K562 (cell line): ENCODE measurements at regions not wholly inside any gene's neighbourhood (a gene's known extent, or its start where the extent isn't known, plus 50 kb on each side); places are given as distances from the start of the nearest gene placed in this dataset.

Experiments
- ATAC-seq: fragments of 200-7000 bp; cut with Tn5 transposase; 3 replicates; pipeline ENCODE4 v1.9.1; 2020; ENCODE audit warnings: moderate library complexity
- BruUV-seq: library from RNA; stranded (reverse); fragments of 400-500 nt; replicated peaks from 2 replicates; lab custom pipeline; 2021; lab: Mats Ljungman, UMichigan
- CTCF ChIA-PET: fragments of 300-600 bp; formaldehyde crosslinking; extraction: SDS; loops from one replicate; lab custom pipeline; 2021; ENCODE audit warnings: low intra/inter-chr PET ratio; lab: Yijun Ruan, JAX
- POLR2A ChIA-PET: fragments of 300-600, 350-650 bp; sonication (Branson Sonifier 250); formaldehyde crosslinking; extraction: SDS; loops from one replicate; lab custom pipeline; 2021; ENCODE audit warnings: antibody characterized with exemption, inconsistent platforms; lab: Yijun Ruan, JAX
- DNase-seq, 4 experiments: peaks; one replicate each; pipeline versions ENCODE4 v3.0.0 to v3.0.0-alpha.2; 2011 to 2018; ENCODE audit warnings: low spot score in 3 of 4, mixed read lengths in 3 of 4; ENCODE audit errors: extremely low read depth in 1 of 4
- FAIRE-seq: peaks from 2 replicates; lab custom pipeline; 2011; peaks lifted over from hg19 to GRCh38; lab: Jason Lieb, UNC
- H2AFZ ChIP-seq: 2 replicates; pipeline ENCODE4 v1.6.0; 2011; ENCODE audit warnings: low read depth, low read length, control low read depth, inconsistent platforms
- H3K27ac ChIP-seq: fragments of 200-600 bp; 3 replicates; pipeline ENCODE4 v1.8.0; 2011; ENCODE audit warnings: low read depth, mild to moderate bottlenecking, control low read depth, inconsistent platforms, low read length, moderate library complexity, mixed read lengths; ENCODE audit errors: extremely low read depth
- H3K27me3 ChIP-seq, 2 experiments: fragments of 300-600 bp in 1 of 2; 2 replicates in 1 of 2; 3 replicates in 1 of 2; pipeline versions ENCODE4 v1.6.0 to v1.8.0; 2011; ENCODE audit warnings: inconsistent platforms in 2 of 2, low read length in 2 of 2, mild to moderate bottlenecking in 1 of 2, mixed read lengths in 1 of 2, moderate library complexity in 1 of 2; ENCODE audit not compliant: control insufficient read depth in 2 of 2, insufficient read depth in 2 of 2
- H3K36me3 ChIP-seq: fragments of 300-600 bp; 3 replicates; pipeline ENCODE4 v1.8.0; 2011; ENCODE audit warnings: mild to moderate bottlenecking, low read length, inconsistent platforms; ENCODE audit not compliant: control insufficient read depth, insufficient read depth
- H3K4me1 ChIP-seq, 2 experiments: fragments of 200-600 bp in 1 of 2; replicated peaks in 1 of 2; 2 replicates in 1 of 2; 3 replicates in 1 of 2; pipeline versions ENCODE4 v1.5.1 to v1.8.0; 2011; ENCODE audit warnings: inconsistent platforms in 2 of 2, low read length in 2 of 2, mild to moderate bottlenecking in 1 of 2, mixed read lengths in 1 of 2, moderate library complexity in 1 of 2; ENCODE audit not compliant: control insufficient read depth in 2 of 2, insufficient read depth in 2 of 2
- H3K4me2 ChIP-seq: 2 replicates; pipeline ENCODE4 v1.6.1; 2011; ENCODE audit warnings: low read length, control low read depth, inconsistent platforms, mixed read lengths; ENCODE audit not compliant: insufficient read depth
- H3K4me3 ChIP-seq: fragments of 200-600 bp; sonication (generic), shearing (Covaris generic); 2 replicates; pipeline ENCODE4 v1.5.1; 2016; ENCODE audit warnings: control low read depth, inconsistent platforms
- H3K79me2 ChIP-seq: fragments of 200-600 bp; 3 replicates; pipeline ENCODE4 v1.8.0; 2011; ENCODE audit warnings: low read length, inconsistent platforms; ENCODE audit not compliant: control insufficient read depth, insufficient read depth
- H3K9ac ChIP-seq, 2 experiments: 2 replicates each; pipeline versions ENCODE4 v1.6.0 to v1.6.1; 2011; ENCODE audit warnings: low read depth in 2 of 2, low read length in 2 of 2, control low read depth in 1 of 2, inconsistent platforms in 1 of 2, mild to moderate bottlenecking in 1 of 2, mixed read lengths in 1 of 2; ENCODE audit not compliant: insufficient read depth in 1 of 2
- H3K9me1 ChIP-seq: one replicate; pipeline ENCODE4 v1.6.0; 2011; ENCODE audit warnings: inconsistent platforms, mild to moderate bottlenecking, low read length, moderate library complexity; ENCODE audit not compliant: control insufficient read depth, insufficient read depth
- H3K9me3 ChIP-seq: replicated peaks from 2 replicates; pipeline ENCODE4 v1.5.1; 2011; ENCODE audit warnings: low read depth, low read length, inconsistent platforms; ENCODE audit not compliant: control insufficient read depth, insufficient read depth
- H4K20me1 ChIP-seq: replicated peaks from 2 replicates; pipeline ENCODE4 v1.6.1; 2011; ENCODE audit warnings: low read length, inconsistent platforms, mixed read lengths; ENCODE audit not compliant: control insufficient read depth, insufficient read depth
- LCOR ChIP-seq: sonication (generic); formaldehyde crosslinking; IDR thresholded peaks from 2 replicates; pipeline ENCODE4 v1.8.0; 2022; ENCODE audit warnings: mild to moderate bottlenecking, missing genetic modification reagents
- MEIS2 ChIP-seq: fragments of 450-650 bp; IDR thresholded peaks from 2 replicates; pipeline ENCODE4 v1.6.1; 2014; ENCODE audit warnings: mild to moderate bottlenecking; ENCODE audit not compliant: partially characterized antibody
- RFX5 ChIP-seq: IDR thresholded peaks from 2 replicates; pipeline ENCODE4 v1.6.1; 2011; ENCODE audit warnings: low read depth, mild to moderate bottlenecking, improper control_type of control experiment, low read length
- SMAD3 ChIP-seq: fragments of 450-650 bp; formaldehyde crosslinking; conservative IDR thresholded peaks from 2 replicates; pipeline ENCODE4 v1.4.0; 2020; ENCODE audit warnings: mild to moderate bottlenecking
- ZNF232 ChIP-seq: sonication (generic); formaldehyde crosslinking; IDR thresholded peaks from 2 replicates; pipeline ENCODE4 v1.8.0; 2022; ENCODE audit warnings: mild to moderate bottlenecking, missing genetic modification reagents
- WGBS: fragments of 100-300 bp; shearing (Covaris generic); methylation state at CpG from one replicate; pipeline ENCODE4 v1.1.6; 2016; ENCODE audit warnings: low coverage, mixed read lengths; ENCODE audit not compliant: insufficient coverage; ENCODE audit errors: missing lambda C conversion rate; 5-methylcytosine and 5-hydroxymethylcytosine counted together
- in situ Hi-C: fragments of 300-500 bp; cut with MboI; formaldehyde crosslinking; loops from 4 replicates; pipeline ENCODE4 v1.15.0; 2018; ENCODE audit warnings: inconsistent platforms, mixed read lengths
- intact Hi-C: fragments of 100-400 bp; cut with micrococcal nuclease; formaldehyde crosslinking; loops from 2 replicates; pipeline ENCODE4 v1.14.2; 2022
- TF ChIP-seq, protein P1 (sequence below): fragments of 150-350 bp; conservative IDR thresholded peaks from 2 replicates; pipeline ENCODE4 v1.6.1; 2014; ENCODE audit warnings: low read length

DNA sequence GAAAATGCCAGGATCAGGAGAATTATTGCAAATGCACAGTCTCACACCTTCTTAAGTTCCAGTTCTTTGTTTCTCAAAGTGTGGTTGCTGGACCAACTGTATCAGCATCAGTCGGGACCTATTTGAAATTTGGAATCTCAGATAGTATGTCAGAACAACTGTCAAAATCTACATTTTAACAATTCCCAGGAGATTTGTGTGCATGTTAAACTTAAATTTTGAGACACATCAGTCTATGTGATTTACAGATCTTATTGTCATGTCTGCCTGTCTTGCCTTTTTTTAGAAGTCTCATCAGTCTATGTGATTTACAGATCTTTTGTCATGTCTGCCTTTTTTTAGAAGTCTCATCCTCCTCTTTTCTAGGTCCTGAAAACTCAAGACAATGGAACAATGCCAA is 243.6 kb upstream of the MEIS1 start:
- Histone ChIP-seq H2AFZ (no peak overlapping the region), H3K36me3 (no peaks in the 10 kb centered on the region), H3K79me2 (no peaks in the 10 kb centered on the region), H3K9me3 (no peaks in the 10 kb centered on the region), H3K9me1 (no peaks in the 10 kb centered on the region), H3K9ac (no peak overlapping the region), H3K4me2 (no peak overlapping the region), H4K20me1 (no peaks in the 10 kb centered on the region), H3K4me3 (no peak overlapping the region), H3K27me3 (no peaks in the 10 kb centered on the region), H3K4me1 (no peaks in the 10 kb centered on the region), H3K27ac (no peak overlapping the region)
- BruUV-seq: no TSS peak
- in situ Hi-C loops: no loop called here
- intact Hi-C loops: no loop called here
- ATAC-seq (no peak), FAIRE-seq (no peak), DNase-seq (no peak)
- TF ChIP-seq SMAD3 (CRISPR knock-in tag): no peak
- TF ChIP-seq RFX5: no peak
- TF ChIP-seq, protein P1, sequence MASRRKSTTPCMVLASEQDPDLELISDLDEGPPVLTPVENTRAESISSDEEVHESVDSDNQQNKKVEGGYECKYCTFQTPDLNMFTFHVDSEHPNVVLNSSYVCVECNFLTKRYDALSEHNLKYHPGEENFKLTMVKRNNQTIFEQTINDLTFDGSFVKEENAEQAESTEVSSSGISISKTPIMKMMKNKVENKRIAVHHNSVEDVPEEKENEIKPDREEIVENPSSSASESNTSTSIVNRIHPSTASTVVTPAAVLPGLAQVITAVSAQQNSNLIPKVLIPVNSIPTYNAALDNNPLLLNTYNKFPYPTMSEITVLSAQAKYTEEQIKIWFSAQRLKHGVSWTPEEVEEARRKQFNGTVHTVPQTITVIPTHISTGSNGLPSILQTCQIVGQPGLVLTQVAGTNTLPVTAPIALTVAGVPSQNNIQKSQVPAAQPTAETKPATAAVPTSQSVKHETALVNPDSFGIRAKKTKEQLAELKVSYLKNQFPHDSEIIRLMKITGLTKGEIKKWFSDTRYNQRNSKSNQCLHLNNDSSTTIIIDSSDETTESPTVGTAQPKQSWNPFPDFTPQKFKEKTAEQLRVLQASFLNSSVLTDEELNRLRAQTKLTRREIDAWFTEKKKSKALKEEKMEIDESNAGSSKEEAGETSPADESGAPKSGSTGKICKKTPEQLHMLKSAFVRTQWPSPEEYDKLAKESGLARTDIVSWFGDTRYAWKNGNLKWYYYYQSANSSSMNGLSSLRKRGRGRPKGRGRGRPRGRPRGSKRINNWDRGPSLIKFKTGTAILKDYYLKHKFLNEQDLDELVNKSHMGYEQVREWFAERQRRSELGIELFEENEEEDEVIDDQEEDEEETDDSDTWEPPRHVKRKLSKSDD: no peak
- no peak for TF ChIP-seq MEIS2
- TF ChIP-seq LCOR: no peak
- no peak for TF ChIP-seq ZNF232 (CRISPR knock-in tag)
- POLR2A ChIA-PET: no interaction called here
- 0% methylated on average over 1 of the region's 1 CpG for WGBS
- CTCF ChIA-PET: no interaction called here
